ENCODE measurements at regions not wholly inside any gene's neighbourhood (a gene's known extent, or its start where the extent isn't known, plus 50 kb on each side); places are given as distances from the start of the nearest gene placed in this dataset.

DNA sequence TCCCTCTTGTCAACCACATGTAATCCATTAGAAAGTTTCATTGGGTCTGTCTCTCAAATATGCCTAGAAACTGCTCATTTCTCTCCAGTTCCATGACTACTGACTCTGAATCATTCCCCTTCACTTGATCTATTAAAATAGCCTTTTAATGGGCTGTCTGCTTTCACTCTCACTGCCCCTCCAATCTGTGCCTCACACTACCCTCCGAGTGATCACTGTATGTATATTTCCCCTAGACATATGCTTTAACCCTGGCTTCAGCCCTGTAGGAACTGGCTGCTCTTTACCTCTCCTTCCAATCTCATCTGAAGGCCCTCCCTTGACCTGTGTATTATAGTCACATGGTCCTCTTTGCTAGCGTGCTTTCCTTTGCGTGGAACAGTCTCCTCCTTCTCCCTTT lies 282.8 kb upstream of the ADAMTS9 start:
- H3K27me3 Mint-ChIP-seq (ENCODE audit: insufficient read depth, low read depth, poor library complexity) = peaks cover 3% of the 10 kb centered on the region
- no peaks in the 10 kb centered on the region for H3K79me2 ChIP-seq (replicated peaks; ENCODE audit: insufficient read depth)
- TF ChIP-seq STAT1 (IDR thresholded peaks at IDR 0.05; ENCODE audit: unreplicated experiment) (no peak), EZH2phosphoT487 (IDR thresholded peaks at IDR 0.05; ENCODE audit: unreplicated experiment) (no peak), POLR2AphosphoS5 (IDR thresholded peaks at IDR 0.05; ENCODE audit: low read depth) (no peak), EZH2 (IDR thresholded peaks at IDR 0.05; ENCODE audit: low read depth, unreplicated experiment) (no peak), ZNF331 (CRISPR knock-in tag; IDR thresholded peaks at IDR 0.05; ENCODE audit: low read depth) (no peak), JUNB (IDR thresholded peaks at IDR 0.05; ENCODE audit: unreplicated experiment) (no peak), ZNF114 (CRISPR knock-in tag; IDR thresholded peaks at IDR 0.05) (no peak), CREB1 (CRISPR knock-in tag; IDR thresholded peaks at IDR 0.05; ENCODE audit: low read depth) (no peak), NANOG (IDR thresholded peaks at IDR 0.05; ENCODE audit: borderline replicate concordance) (no peak)
- TF ChIP-seq, protein P1, sequence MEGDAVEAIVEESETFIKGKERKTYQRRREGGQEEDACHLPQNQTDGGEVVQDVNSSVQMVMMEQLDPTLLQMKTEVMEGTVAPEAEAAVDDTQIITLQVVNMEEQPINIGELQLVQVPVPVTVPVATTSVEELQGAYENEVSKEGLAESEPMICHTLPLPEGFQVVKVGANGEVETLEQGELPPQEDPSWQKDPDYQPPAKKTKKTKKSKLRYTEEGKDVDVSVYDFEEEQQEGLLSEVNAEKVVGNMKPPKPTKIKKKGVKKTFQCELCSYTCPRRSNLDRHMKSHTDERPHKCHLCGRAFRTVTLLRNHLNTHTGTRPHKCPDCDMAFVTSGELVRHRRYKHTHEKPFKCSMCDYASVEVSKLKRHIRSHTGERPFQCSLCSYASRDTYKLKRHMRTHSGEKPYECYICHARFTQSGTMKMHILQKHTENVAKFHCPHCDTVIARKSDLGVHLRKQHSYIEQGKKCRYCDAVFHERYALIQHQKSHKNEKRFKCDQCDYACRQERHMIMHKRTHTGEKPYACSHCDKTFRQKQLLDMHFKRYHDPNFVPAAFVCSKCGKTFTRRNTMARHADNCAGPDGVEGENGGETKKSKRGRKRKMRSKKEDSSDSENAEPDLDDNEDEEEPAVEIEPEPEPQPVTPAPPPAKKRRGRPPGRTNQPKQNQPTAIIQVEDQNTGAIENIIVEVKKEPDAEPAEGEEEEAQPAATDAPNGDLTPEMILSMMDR (conservative IDR thresholded peaks at IDR 0.05; ENCODE audit: low read depth in 2 of 2) = no peak
- TF ChIP-seq, protein P2, sequence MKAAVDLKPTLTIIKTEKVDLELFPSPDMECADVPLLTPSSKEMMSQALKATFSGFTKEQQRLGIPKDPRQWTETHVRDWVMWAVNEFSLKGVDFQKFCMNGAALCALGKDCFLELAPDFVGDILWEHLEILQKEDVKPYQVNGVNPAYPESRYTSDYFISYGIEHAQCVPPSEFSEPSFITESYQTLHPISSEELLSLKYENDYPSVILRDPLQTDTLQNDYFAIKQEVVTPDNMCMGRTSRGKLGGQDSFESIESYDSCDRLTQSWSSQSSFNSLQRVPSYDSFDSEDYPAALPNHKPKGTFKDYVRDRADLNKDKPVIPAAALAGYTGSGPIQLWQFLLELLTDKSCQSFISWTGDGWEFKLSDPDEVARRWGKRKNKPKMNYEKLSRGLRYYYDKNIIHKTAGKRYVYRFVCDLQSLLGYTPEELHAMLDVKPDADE (IDR thresholded peaks at IDR 0.05) = no peak
- TF ChIP-seq, protein P3, sequence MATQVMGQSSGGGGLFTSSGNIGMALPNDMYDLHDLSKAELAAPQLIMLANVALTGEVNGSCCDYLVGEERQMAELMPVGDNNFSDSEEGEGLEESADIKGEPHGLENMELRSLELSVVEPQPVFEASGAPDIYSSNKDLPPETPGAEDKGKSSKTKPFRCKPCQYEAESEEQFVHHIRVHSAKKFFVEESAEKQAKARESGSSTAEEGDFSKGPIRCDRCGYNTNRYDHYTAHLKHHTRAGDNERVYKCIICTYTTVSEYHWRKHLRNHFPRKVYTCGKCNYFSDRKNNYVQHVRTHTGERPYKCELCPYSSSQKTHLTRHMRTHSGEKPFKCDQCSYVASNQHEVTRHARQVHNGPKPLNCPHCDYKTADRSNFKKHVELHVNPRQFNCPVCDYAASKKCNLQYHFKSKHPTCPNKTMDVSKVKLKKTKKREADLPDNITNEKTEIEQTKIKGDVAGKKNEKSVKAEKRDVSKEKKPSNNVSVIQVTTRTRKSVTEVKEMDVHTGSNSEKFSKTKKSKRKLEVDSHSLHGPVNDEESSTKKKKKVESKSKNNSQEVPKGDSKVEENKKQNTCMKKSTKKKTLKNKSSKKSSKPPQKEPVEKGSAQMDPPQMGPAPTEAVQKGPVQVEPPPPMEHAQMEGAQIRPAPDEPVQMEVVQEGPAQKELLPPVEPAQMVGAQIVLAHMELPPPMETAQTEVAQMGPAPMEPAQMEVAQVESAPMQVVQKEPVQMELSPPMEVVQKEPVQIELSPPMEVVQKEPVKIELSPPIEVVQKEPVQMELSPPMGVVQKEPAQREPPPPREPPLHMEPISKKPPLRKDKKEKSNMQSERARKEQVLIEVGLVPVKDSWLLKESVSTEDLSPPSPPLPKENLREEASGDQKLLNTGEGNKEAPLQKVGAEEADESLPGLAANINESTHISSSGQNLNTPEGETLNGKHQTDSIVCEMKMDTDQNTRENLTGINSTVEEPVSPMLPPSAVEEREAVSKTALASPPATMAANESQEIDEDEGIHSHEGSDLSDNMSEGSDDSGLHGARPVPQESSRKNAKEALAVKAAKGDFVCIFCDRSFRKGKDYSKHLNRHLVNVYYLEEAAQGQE (IDR thresholded peaks at IDR 0.05; ENCODE audit: unreplicated experiment) = no peak
- TF ChIP-seq, protein P4, sequence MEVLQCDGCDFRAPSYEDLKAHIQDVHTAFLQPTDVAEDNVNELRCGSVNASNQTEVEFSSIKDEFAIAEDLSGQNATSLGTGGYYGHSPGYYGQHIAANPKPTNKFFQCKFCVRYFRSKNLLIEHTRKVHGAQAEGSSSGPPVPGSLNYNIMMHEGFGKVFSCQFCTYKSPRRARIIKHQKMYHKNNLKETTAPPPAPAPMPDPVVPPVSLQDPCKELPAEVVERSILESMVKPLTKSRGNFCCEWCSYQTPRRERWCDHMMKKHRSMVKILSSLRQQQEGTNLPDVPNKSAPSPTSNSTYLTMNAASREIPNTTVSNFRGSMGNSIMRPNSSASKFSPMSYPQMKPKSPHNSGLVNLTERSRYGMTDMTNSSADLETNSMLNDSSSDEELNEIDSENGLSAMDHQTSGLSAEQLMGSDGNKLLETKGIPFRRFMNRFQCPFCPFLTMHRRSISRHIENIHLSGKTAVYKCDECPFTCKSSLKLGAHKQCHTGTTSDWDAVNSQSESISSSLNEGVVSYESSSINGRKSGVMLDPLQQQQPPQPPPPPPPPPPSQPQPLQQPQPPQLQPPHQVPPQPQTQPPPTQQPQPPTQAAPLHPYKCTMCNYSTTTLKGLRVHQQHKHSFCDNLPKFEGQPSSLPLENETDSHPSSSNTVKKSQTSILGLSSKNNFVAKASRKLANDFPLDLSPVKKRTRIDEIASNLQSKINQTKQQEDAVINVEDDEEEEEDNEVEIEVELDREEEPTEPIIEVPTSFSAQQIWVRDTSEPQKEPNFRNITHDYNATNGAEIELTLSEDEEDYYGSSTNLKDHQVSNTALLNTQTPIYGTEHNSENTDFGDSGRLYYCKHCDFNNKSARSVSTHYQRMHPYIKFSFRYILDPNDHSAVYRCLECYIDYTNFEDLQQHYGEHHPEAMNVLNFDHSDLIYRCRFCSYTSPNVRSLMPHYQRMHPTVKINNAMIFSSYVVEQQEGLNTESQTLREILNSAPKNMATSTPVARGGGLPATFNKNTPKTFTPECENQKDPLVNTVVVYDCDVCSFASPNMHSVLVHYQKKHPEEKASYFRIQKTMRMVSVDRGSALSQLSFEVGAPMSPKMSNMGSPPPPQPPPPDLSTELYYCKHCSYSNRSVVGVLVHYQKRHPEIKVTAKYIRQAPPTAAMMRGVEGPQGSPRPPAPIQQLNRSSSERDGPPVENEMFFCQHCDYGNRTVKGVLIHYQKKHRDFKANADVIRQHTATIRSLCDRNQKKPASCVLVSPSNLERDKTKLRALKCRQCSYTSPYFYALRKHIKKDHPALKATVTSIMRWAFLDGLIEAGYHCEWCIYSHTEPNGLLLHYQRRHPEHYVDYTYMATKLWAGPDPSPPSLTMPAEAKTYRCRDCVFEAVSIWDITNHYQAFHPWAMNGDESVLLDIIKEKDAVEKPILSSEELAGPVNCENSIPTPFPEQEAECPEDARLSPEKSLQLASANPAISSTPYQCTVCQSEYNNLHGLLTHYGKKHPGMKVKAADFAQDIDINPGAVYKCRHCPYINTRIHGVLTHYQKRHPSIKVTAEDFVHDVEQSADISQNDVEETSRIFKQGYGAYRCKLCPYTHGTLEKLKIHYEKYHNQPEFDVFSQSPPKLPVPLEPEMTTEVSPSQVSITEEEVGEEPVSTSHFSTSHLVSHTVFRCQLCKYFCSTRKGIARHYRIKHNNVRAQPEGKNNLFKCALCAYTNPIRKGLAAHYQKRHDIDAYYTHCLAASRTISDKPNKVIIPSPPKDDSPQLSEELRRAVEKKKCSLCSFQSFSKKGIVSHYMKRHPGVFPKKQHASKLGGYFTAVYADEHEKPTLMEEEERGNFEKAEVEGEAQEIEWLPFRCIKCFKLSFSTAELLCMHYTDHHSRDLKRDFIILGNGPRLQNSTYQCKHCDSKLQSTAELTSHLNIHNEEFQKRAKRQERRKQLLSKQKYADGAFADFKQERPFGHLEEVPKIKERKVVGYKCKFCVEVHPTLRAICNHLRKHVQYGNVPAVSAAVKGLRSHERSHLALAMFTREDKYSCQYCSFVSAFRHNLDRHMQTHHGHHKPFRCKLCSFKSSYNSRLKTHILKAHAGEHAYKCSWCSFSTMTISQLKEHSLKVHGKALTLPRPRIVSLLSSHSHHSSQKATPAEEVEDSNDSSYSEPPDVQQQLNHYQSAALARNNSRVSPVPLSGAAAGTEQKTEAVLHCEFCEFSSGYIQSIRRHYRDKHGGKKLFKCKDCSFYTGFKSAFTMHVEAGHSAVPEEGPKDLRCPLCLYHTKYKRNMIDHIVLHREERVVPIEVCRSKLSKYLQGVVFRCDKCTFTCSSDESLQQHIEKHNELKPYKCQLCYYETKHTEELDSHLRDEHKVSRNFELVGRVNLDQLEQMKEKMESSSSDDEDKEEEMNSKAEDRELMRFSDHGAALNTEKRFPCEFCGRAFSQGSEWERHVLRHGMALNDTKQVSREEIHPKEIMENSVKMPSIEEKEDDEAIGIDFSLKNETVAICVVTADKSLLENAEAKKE (CRISPR knock-in tag; IDR thresholded peaks at IDR 0.05) = no peak
- ATAC-seq = no peak
- no peak overlapping the region for H3K27ac ChIP-seq (ENCODE audit: low read depth)
- no peaks in the 10 kb centered on the region for H3K9me2 ChIP-seq (ENCODE audit: insufficient read depth)
- H3K4me3 Mint-ChIP-seq = no peak overlapping the region
- no peaks in the 10 kb centered on the region for H4K20me1 ChIP-seq (replicated peaks; ENCODE audit: insufficient read depth)
- no peak overlapping the region for H3K27ac Mint-ChIP-seq
- H3K27me3 ChIP-seq (ENCODE audit: insufficient read depth) = no peaks in the 10 kb centered on the region
- no peaks in the 10 kb centered on the region for H3F3A ChIP-seq (replicated peaks; ENCODE audit: low read depth)
- H2AFZ ChIP-seq = no peak overlapping the region
- H3K9me3 Mint-ChIP-seq = no peaks in the 10 kb centered on the region
- H3K4me1 ChIP-seq (ENCODE audit: insufficient read depth) = no peaks in the 10 kb centered on the region
- H3K4me3 ChIP-seq = no peak overlapping the region
- no peak overlapping the region for H3K4me2 ChIP-seq
- H3K36me3 Mint-ChIP-seq (ENCODE audit: low read depth) = no peaks in the 10 kb centered on the region
- DNase-seq (ENCODE audit: low spot score) = no peak
- no peaks in the 10 kb centered on the region for H3K36me3 ChIP-seq (ENCODE audit: insufficient read depth)
- H3K4me1 Mint-ChIP-seq = no peaks in the 10 kb centered on the region
